GM19025 (cell line): ENCODE measurements at regions not wholly inside any gene's neighbourhood (a gene's known extent, or its start where the extent isn't known, plus 50 kb on each side); places are given as distances from the start of the nearest gene placed in this dataset.
A peak's percentile ranks its signal among the peaks of the same experiment; 100 is the strongest.
"Not testable (repeated sequence)": the region's sequence is repeated elsewhere in the genome, so short reads cannot be mapped to it uniquely, and the experiment has no call there.

Experiments used
- ATAC-seq: cut with Tn5 transposase; IDR thresholded peaks from one replicate; pipeline ENCODE4 v1.9.1; 2021; ENCODE audit warnings: mild to moderate bottlenecking, low read depth, moderate library complexity; ENCODE audit not compliant: unreplicated experiment

- not testable (repeated sequence) for ATAC-seq
Measured at GRCh38 chr7:89616829-89617228, 537.4 kb upstream of the STEAP1 start.

GRCh38 chr7:89618274-89618673, 536.0 kb upstream of the STEAP1 start:
- ATAC-seq = no peak

GRCh38 chr7:89621925-89622641, 532.2 kb upstream of the STEAP1 start:
- no peak for ATAC-seq

- ATAC-seq = peak; percentile 76
Measured at GRCh38 chr7:89623018-89623672, 531.1 kb upstream of the STEAP1 start.

- not testable (repeated sequence) for ATAC-seq
Measured at GRCh38 chr7:89624155-89624554, 530.1 kb upstream of the STEAP1 start.

DNA sequence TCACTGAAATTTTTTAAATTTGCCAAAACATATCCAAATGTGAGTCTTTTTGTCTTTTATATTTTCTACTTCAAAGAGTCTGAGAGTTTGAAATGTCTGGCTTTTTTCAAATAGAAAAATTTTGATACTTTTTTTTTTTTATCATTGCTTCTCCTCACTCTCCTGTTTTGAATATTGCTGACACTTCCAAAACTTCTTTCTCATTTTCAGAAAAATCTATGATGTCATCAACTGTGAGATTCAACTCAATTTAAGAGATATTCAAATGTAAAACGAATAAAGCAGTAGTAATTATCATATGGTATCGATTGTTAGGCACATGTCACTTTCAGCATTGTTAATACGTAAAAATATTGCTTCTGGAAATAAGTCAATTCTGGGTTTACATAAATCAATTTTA, 505.8 kb upstream of the STEAP1 start:
- no peak for ATAC-seq

DNA sequence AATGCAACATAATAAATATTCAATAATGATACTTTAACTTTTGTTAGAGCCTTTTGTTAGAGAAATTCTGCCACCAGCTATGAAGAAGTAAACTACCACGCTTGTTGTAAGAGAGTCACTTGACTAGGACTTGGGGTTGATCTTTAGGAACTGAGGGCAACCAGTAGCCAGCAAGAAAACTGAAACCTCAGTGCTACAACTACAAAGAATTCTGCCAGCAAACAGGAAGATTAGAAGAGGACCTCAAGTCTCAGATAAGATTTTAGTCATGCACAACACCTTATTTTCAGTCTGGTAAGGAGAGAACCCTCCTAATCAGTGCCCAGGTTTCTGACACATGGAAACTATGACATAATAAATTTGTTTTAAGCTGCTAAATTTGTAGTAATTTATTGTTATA, 498.3 kb upstream of the STEAP1 start:
- no peak for ATAC-seq

GRCh38 chr7:89661876-89662275, 492.4 kb upstream of the STEAP1 start:
- no peak for ATAC-seq

- ATAC-seq = no peak
Measured at GRCh38 chr7:89666136-89666835, 488.0 kb upstream of the STEAP1 start.

GRCh38 chr7:89680161-89680560, 474.1 kb upstream of the STEAP1 start:
- ATAC-seq = no peak

GRCh38 chr7:89681448-89681847, 472.8 kb upstream of the STEAP1 start:
- ATAC-seq = no peak

DNA sequence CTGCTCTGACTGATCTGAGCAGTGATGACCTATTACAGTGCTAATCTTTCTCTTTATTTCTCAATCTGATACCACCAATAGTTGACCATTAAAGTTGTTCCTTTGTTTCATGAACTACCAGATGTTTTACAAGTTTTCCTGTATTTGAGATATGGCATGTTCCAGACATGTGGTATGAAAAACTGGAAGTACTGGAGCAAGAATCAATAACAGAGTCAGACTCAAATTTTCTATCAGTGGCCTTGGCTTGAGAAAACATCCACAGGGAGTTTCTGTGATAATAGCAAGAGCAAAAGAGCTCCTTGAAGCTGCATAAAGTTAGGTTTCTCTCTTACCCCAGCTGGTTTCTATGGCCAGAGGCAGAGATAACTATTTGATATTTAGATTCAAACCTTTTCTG, 469.0 kb upstream of the STEAP1 start:
- ATAC-seq = no peak

GRCh38 chr7:89687211-89687610, 467.1 kb upstream of the STEAP1 start:
- no peak for ATAC-seq

GRCh38 chr7:89695241-89695640, 459.0 kb upstream of the STEAP1 start:
- no peak for ATAC-seq

GRCh38 chr7:89714131-89714530, 440.1 kb upstream of the STEAP1 start:
- no peak for ATAC-seq

GRCh38 chr7:89718941-89719340, 435.3 kb upstream of the STEAP1 start:
- ATAC-seq = not testable (repeated sequence)

DNA sequence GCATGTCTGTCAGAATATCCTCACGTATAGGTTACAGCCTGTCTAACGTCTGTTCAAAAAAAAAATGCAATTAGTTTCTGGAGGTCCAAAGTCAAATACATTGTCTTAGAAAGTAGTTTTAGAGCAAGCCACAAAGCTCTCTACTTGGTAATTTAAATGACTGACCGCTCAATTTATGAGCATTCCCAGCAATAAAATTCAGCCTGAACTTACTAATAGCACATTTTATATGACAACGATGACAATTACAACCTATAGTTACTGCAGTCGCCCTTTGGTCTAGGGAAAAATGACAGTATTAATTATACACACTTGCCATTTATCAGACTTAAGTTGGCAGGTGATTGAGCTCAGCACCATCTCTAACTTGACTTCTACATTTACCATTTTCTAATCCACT, 425.8 kb upstream of the STEAP1 start:
- ATAC-seq = no peak

DNA sequence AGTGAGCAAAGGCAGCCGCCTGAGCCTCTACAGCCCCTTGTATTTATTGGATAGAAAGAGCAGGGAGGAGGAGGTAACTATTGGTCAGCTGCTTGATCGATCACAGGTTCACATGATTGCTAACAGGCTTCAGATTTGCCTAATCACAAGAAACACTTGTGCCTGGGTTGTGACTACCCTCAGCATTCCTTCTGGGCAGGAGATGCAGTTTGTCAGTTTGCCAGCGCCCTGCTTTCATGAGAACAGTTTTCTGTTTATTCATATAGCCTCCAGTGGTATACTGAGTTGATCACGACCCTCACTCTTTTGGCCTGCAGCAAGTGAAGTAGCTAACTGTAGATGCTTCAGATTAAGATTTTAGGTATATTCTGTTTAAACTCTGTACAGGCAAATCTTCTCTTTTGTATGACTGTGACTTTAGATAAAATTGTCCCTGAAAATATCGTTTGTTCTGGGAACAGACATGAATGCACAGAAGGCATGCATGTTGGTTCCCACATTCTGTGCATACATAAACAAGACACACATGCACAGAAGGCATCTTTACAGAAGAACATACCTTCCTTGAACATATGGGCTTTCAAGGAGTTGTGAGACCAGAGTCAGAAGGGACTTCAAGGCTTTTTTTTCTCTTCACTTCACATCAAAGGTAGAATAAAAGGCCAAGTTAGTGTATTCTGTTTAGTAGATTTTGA, 422.4 kb upstream of the STEAP1 start:
- ATAC-seq = no peak

- no peak for ATAC-seq
Measured at GRCh38 chr7:89738549-89738948, 415.7 kb upstream of the STEAP1 start.

GRCh38 chr7:89757910-89758309, 396.4 kb upstream of the STEAP1 start:
- no peak for ATAC-seq

GRCh38 chr7:89760690-89761089, 393.6 kb upstream of the STEAP1 start:
- ATAC-seq = no peak
